Neural progenitor cell (in vitro differentiated cells): ENCODE measurements at regions not wholly inside any gene's neighbourhood (a gene's known extent, or its start where the extent isn't known, plus 50 kb on each side); places are given as distances from the start of the nearest gene placed in this dataset.

Experiments
- DNase-seq: peaks from one replicate; pipeline ENCODE4 v3.0.0-alpha.2; 2016; ENCODE audit warnings: low spot score
- H2AFZ ChIP-seq: fragments of 200-600 bp; sonication (generic); replicated peaks from 2 replicates; pipeline ENCODE4 v1.6.1; 2016; ENCODE audit warnings: antibody characterized with exemption
- H3F3A ChIP-seq: fragments of 200-600 bp; sonication (generic); 2 replicates; pipeline ENCODE4 v1.6.1; 2016; ENCODE audit warnings: antibody characterized with exemption, low read depth
- H3K27ac ChIP-seq: fragments of 200-600 bp; sonication (generic); 2 replicates; pipeline ENCODE4 v1.5.1; 2016; ENCODE audit warnings: mild to moderate bottlenecking
- H3K27me3 ChIP-seq: fragments of 200-600 bp; sonication (generic); 2 replicates; pipeline ENCODE4 v1.6.1; 2016; ENCODE audit warnings: mild to moderate bottlenecking, moderate library complexity
- H3K36me3 ChIP-seq: fragments of 200-600 bp; sonication (generic); 2 replicates; pipeline ENCODE4 v1.5.1; 2016
- H3K4me1 ChIP-seq: fragments of 200-600 bp; sonication (generic); 2 replicates; pipeline ENCODE4 v1.6.1; 2016; ENCODE audit warnings: mixed run types
- H3K4me2 ChIP-seq: fragments of 200-600 bp; sonication (generic); 2 replicates; pipeline ENCODE4 v1.6.1; 2016
- H3K4me3 ChIP-seq: fragments of 200-600 bp; sonication (generic); 2 replicates; pipeline ENCODE4 v1.5.1; 2016
- H3K79me2 ChIP-seq: fragments of 200-600 bp; sonication (generic); 2 replicates; pipeline ENCODE4 v1.6.1; 2016; ENCODE audit warnings: low read depth
- H3K9ac ChIP-seq: fragments of 200-600 bp; sonication (generic); 2 replicates; pipeline ENCODE4 v1.6.1; 2016
- H3K9me3 ChIP-seq: fragments of 200-600 bp; sonication (generic); 2 replicates; pipeline ENCODE4 v1.5.1; 2016; ENCODE audit warnings: low read depth
- H4K20me1 ChIP-seq: fragments of 200-600 bp; sonication (generic); 2 replicates; pipeline ENCODE4 v1.6.1; 2016; ENCODE audit warnings: low read depth
- H3K27ac Mint-ChIP-seq: 3 replicates; pipeline ENCODE4 v1.8.0; 2021; ENCODE audit warnings: mixed read lengths
- H3K27me3 Mint-ChIP-seq: 2 replicates; pipeline ENCODE4 v1.8.0; 2022; ENCODE audit warnings: low read depth, mild to moderate bottlenecking, inconsistent platforms, moderate library complexity, mixed read lengths; ENCODE audit not compliant: insufficient read depth
- H3K36me3 Mint-ChIP-seq: 3 replicates; pipeline ENCODE4 v1.8.0; 2021; ENCODE audit warnings: mixed read lengths
- H3K4me1 Mint-ChIP-seq: 3 replicates; pipeline ENCODE4 v1.8.0; 2021; ENCODE audit warnings: mixed read lengths
- H3K4me3 Mint-ChIP-seq: 3 replicates; pipeline ENCODE4 v1.8.0; 2021; ENCODE audit warnings: mild to moderate bottlenecking, moderate library complexity, mixed read lengths
- H3K9me3 Mint-ChIP-seq: 3 replicates; pipeline ENCODE4 v1.8.0; 2020; ENCODE audit warnings: mixed read lengths
- EZH2 ChIP-seq: fragments of 200-600 bp; sonication (generic); IDR thresholded peaks from 2 replicates; pipeline ENCODE4 v1.6.1; 2017; ENCODE audit warnings: antibody characterized with exemption, mild to moderate bottlenecking, moderate library complexity
- EZH2phosphoT487 ChIP-seq: fragments of 200-600 bp; sonication (generic); IDR thresholded peaks from 2 replicates; pipeline ENCODE4 v1.6.1; 2017; ENCODE audit warnings: antibody characterized with exemption
- TF ChIP-seq, protein P1 (sequence below): fragments of 200-600 bp; sonication (generic); IDR thresholded peaks from 2 replicates; pipeline ENCODE4 v1.5.1; 2017; ENCODE audit warnings: antibody characterized with exemption, mild to moderate bottlenecking

GRCh38 chr18:10015288-10015701 lies 101.5 kb downstream of the VAPA start:
- no peak overlapping the region for H3K4me3 Mint-ChIP-seq

GRCh38 chr18:10015941-10016819 lies 102.4 kb downstream of the VAPA start:
- no peaks in the 10 kb centered on the region for H3K36me3 ChIP-seq
- Mint-ChIP-seq H3K4me3 (no peak overlapping the region), H3K27me3 (peaks cover 7% of the 10 kb centered on the region), H3K9me3 (peaks cover 12% of the 10 kb centered on the region), H3K36me3 (no peaks in the 10 kb centered on the region), H3K4me1 (peaks cover 17% of the 10 kb centered on the region), H3K27ac (no peak overlapping the region)
- no peaks in the 10 kb centered on the region for H3K4me1 ChIP-seq
- no peak overlapping the region for H3K4me3 ChIP-seq
- no peaks in the 10 kb centered on the region for H3K9me3 ChIP-seq
- no peak overlapping the region for H3K27ac ChIP-seq
- H3K79me2 ChIP-seq: no peaks in the 10 kb centered on the region
- peak overlapping the region; percentile 17 for H2AFZ ChIP-seq
- H4K20me1 ChIP-seq: no peaks in the 10 kb centered on the region
- DNase-seq: no peak
- no peaks in the 10 kb centered on the region for H3F3A ChIP-seq
- H3K4me2 ChIP-seq: no peak overlapping the region
- H3K9ac ChIP-seq: no peak overlapping the region
- no peaks in the 10 kb centered on the region for H3K27me3 ChIP-seq
- no peak for TF ChIP-seq EZH2
- TF ChIP-seq, protein P1, sequence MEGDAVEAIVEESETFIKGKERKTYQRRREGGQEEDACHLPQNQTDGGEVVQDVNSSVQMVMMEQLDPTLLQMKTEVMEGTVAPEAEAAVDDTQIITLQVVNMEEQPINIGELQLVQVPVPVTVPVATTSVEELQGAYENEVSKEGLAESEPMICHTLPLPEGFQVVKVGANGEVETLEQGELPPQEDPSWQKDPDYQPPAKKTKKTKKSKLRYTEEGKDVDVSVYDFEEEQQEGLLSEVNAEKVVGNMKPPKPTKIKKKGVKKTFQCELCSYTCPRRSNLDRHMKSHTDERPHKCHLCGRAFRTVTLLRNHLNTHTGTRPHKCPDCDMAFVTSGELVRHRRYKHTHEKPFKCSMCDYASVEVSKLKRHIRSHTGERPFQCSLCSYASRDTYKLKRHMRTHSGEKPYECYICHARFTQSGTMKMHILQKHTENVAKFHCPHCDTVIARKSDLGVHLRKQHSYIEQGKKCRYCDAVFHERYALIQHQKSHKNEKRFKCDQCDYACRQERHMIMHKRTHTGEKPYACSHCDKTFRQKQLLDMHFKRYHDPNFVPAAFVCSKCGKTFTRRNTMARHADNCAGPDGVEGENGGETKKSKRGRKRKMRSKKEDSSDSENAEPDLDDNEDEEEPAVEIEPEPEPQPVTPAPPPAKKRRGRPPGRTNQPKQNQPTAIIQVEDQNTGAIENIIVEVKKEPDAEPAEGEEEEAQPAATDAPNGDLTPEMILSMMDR: no peak
- no peak for TF ChIP-seq EZH2phosphoT487

More at GRCh38 chr18:10015288-10015701, 101.5 kb downstream of the VAPA start:
- Histone ChIP-seq H3K27ac (no peak overlapping the region), H2AFZ (no peak overlapping the region), H3K36me3 (no peaks in the 10 kb centered on the region), H3K4me3 (no peak overlapping the region), H3K27me3 (no peaks in the 10 kb centered on the region), H3K4me2 (no peak overlapping the region), H3K79me2 (no peaks in the 10 kb centered on the region), H3F3A (no peaks in the 10 kb centered on the region), H3K9me3 (no peaks in the 10 kb centered on the region), H4K20me1 (no peaks in the 10 kb centered on the region), H3K9ac (no peak overlapping the region), H3K4me1 (no peaks in the 10 kb centered on the region)
- Mint-ChIP-seq H3K9me3 (peaks cover 14% of the 10 kb centered on the region), H3K4me1 (peaks cover 20% of the 10 kb centered on the region), H3K36me3 (no peaks in the 10 kb centered on the region), H3K27me3 (peaks cover 7% of the 10 kb centered on the region), H3K27ac (no peak overlapping the region)
- TF ChIP-seq EZH2phosphoT487 (no peak), EZH2 (no peak)
- TF ChIP-seq, protein P1: no peak
- DNase-seq: no peak

DNA sequence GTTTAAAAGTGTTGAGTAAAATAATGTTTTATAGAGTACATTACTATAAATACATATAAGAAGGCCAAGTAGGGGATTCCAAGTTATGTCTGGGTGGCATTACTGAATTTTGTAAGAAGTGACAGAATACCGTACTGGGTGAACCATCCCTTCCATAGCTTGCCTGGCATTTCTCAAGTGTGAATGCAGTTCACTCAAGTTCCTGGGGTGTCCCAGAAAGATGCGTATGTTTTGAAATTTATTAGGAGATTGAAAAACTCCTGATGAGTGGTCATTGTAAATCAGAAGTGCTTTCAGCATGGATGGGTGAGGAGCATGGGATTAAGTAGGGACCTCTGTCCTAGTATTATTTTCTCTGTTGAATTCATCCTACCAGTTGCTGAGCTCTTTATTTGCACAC lies 103.2 kb downstream of the VAPA start:
- Histone ChIP-seq H3K4me1 (no peaks in the 10 kb centered on the region), H3K4me3 (no peak overlapping the region), H3K27me3 (no peaks in the 10 kb centered on the region), H3K79me2 (no peaks in the 10 kb centered on the region), H3F3A (no peaks in the 10 kb centered on the region), H3K9ac (no peak overlapping the region), H3K9me3 (no peaks in the 10 kb centered on the region), H3K27ac (no peak overlapping the region), H4K20me1 (no peaks in the 10 kb centered on the region), H3K36me3 (no peaks in the 10 kb centered on the region), H2AFZ (no peak overlapping the region), H3K4me2 (no peak overlapping the region)
- no peak for DNase-seq
- peaks cover 9% of the 10 kb centered on the region for H3K9me3 Mint-ChIP-seq
- H3K4me1 Mint-ChIP-seq: peaks cover 17% of the 10 kb centered on the region
- no peak overlapping the region for H3K4me3 Mint-ChIP-seq
- no peak overlapping the region for H3K27ac Mint-ChIP-seq
- H3K36me3 Mint-ChIP-seq: no peaks in the 10 kb centered on the region
- no peak for TF ChIP-seq EZH2
- TF ChIP-seq, protein P1: no peak
- TF ChIP-seq EZH2phosphoT487: no peak
- H3K27me3 Mint-ChIP-seq: peaks cover 7% of the 10 kb centered on the region
